OCI-LY1 (cell line): ENCODE measurements at regions not wholly inside any gene's neighbourhood (a gene's known extent, or its start where the extent isn't known, plus 50 kb on each side); places are given as distances from the start of the nearest gene placed in this dataset.

ENCODE experiments used
- CTCF ChIP-seq: fragments of 200-600 bp; sonication (generic), shearing (Covaris generic); IDR thresholded peaks from 2 replicates; pipeline ENCODE4 v1.5.1; 2017; ENCODE audit warnings: mild to moderate bottlenecking, antibody characterized with exemption, low read length, moderate library complexity, mixed read lengths
- EZH2 ChIP-seq: fragments of 200-600 bp; sonication (generic), shearing (Covaris generic); IDR thresholded peaks from 2 replicates; pipeline ENCODE4 v1.8.0; 2017; ENCODE audit warnings: borderline replicate concordance, mixed run types, mild to moderate bottlenecking, antibody characterized with exemption, low read length, moderate library complexity, mixed read lengths

GRCh38 chr3:176313426-176313825 is 883.9 kb downstream of the TBL1XR1 start:
- TF ChIP-seq CTCF (no peak), EZH2 (no peak)
